AG09319 (cell line): ENCODE measurements at regions not wholly inside any gene's neighbourhood (a gene's known extent, or its start where the extent isn't known, plus 50 kb on each side); places are given as distances from the start of the nearest gene placed in this dataset.
"Not testable (repeated sequence)": the region's sequence is repeated elsewhere in the genome, so short reads cannot be mapped to it uniquely, and the experiment has no call there.

ENCODE experiments used
- DNase-seq: peaks from one replicate; pipeline ENCODE4 v3.0.0-alpha.2; 2010; ENCODE audit warnings: low read depth; ENCODE audit errors: extremely low read depth
- TF ChIP-seq, protein P1 (sequence below): IDR thresholded peaks from 2 replicates; pipeline ENCODE4 v1.5.1; 2011; ENCODE audit warnings: low read depth, mild to moderate bottlenecking, inconsistent platforms, low read length, moderate library complexity

- TF ChIP-seq, protein P1, sequence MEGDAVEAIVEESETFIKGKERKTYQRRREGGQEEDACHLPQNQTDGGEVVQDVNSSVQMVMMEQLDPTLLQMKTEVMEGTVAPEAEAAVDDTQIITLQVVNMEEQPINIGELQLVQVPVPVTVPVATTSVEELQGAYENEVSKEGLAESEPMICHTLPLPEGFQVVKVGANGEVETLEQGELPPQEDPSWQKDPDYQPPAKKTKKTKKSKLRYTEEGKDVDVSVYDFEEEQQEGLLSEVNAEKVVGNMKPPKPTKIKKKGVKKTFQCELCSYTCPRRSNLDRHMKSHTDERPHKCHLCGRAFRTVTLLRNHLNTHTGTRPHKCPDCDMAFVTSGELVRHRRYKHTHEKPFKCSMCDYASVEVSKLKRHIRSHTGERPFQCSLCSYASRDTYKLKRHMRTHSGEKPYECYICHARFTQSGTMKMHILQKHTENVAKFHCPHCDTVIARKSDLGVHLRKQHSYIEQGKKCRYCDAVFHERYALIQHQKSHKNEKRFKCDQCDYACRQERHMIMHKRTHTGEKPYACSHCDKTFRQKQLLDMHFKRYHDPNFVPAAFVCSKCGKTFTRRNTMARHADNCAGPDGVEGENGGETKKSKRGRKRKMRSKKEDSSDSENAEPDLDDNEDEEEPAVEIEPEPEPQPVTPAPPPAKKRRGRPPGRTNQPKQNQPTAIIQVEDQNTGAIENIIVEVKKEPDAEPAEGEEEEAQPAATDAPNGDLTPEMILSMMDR = no peak
Measured at GRCh38 chr2:145909766-145910165, 1389.8 kb upstream of the ZEB2 start.

GRCh38 chr2:145909175-145909755 is 1389.3 kb upstream of the ZEB2 start:
- DNase-seq = no peak
- TF ChIP-seq, protein P1 = no peak

More at GRCh38 chr2:145909766-145910165, 1389.8 kb upstream of the ZEB2 start:
- DNase-seq = no peak

- DNase-seq = no peak
Measured at GRCh38 chr2:145906354-145906753, 1386.4 kb upstream of the ZEB2 start.

DNA sequence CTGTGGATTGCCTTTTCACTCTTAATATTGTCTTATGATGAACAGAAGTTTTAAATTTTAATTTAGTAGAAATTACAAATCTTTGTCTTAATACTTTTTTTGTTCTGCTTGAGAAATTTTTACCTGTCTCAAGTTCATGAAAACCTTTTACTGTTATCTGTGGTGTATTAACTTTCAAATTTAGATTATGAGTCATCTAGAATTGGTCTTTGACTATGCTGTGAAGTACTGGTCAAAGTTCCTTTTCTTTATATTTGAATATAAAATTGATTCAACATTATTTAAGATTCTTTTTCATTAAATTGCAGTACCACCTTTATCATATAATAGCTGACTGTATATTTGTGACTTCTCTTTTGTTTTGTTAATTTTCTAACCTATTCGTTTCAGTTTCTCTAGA is 1385.5 kb upstream of the ZEB2 start:
- TF ChIP-seq, protein P1 = no peak
- no peak for DNase-seq

More at GRCh38 chr2:145906354-145906753, 1386.4 kb upstream of the ZEB2 start:
- TF ChIP-seq, protein P1 = no peak

GRCh38 chr2:145897151-145897550 is 1377.2 kb upstream of the ZEB2 start:
- DNase-seq = no peak
- TF ChIP-seq, protein P1 = no peak

- no peak for DNase-seq
- TF ChIP-seq, protein P1 = no peak
Measured at GRCh38 chr2:145887915-145888314, 1368.0 kb upstream of the ZEB2 start.

GRCh38 chr2:145880997-145881396 is 1361.1 kb upstream of the ZEB2 start:
- not testable (repeated sequence) for DNase-seq

DNA sequence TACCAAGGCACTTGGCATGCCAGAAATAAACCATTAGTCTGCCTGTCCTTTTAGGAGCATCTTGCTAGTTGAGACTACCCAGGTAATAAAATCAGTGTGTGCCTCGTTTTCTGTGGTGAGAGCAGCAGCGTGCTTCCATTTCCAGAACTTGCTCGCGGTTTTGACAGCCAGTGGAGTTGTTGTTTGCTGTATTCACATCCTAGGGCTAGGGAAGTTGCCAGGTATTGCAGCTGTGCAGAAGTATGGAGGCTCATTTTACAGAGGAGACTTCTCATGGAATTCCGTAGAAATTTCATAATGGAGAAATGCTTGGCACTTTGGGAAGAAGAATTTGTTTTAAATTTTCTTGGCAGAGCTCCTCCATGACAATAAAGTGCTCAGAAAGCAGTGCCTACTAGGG is 1355.1 kb upstream of the ZEB2 start:
- DNase-seq = no peak
- TF ChIP-seq, protein P1 = no peak
